NCI-H128 (cell line): ENCODE measurements at regions not wholly inside any gene's neighbourhood (a gene's known extent, or its start where the extent isn't known, plus 50 kb on each side); places are given as distances from the start of the nearest gene placed in this dataset.
A peak's percentile ranks its signal among the peaks of the same experiment; 100 is the strongest.

Source experiments
- DNase-seq: peaks from one replicate; lab custom pipeline; 2025; ENCODE audit not compliant: unreplicated experiment; lab: John Stamatoyannopoulos, UW

GRCh38 chr15:97210277-97210676 lies 750.2 kb upstream of the ARRDC4 start:
- DNase-seq = no peak

- DNase-seq = no peak
These were observed 744.9 kb upstream of the ARRDC4 start for GRCh38 chr15:97215629-97216028.

- DNase-seq = no peak
These were observed 736.3 kb upstream of the ARRDC4 start for GRCh38 chr15:97224191-97224641.

GRCh38 chr15:97234851-97235610 lies 725.5 kb upstream of the ARRDC4 start:
- peak; percentile 3 for DNase-seq

- DNase-seq = no peak
These were observed 724.9 kb upstream of the ARRDC4 start for GRCh38 chr15:97235611-97235985.

GRCh38 chr15:97236140-97236539 lies 724.4 kb upstream of the ARRDC4 start:
- no peak for DNase-seq

- DNase-seq = no peak
These were observed 723.3 kb upstream of the ARRDC4 start for GRCh38 chr15:97237160-97237559.

- DNase-seq = no peak
These were observed 712.1 kb upstream of the ARRDC4 start for GRCh38 chr15:97248376-97248775.

GRCh38 chr15:97259943-97260342 lies 700.6 kb upstream of the ARRDC4 start:
- no peak for DNase-seq

- DNase-seq = no peak
These were observed 659.3 kb upstream of the ARRDC4 start for GRCh38 chr15:97301166-97301565.

- peak; percentile 24 for DNase-seq
These were observed 644.1 kb upstream of the ARRDC4 start for GRCh38 chr15:97316362-97316761.

- no peak for DNase-seq
These were observed 643.3 kb upstream of the ARRDC4 start for GRCh38 chr15:97317163-97317562.

GRCh38 chr15:97319291-97319690 lies 641.2 kb upstream of the ARRDC4 start:
- no peak for DNase-seq

GRCh38 chr15:97346221-97346620 lies 614.3 kb upstream of the ARRDC4 start:
- DNase-seq = no peak

GRCh38 chr15:97350813-97351212 lies 609.7 kb upstream of the ARRDC4 start:
- no peak for DNase-seq

GRCh38 chr15:97383516-97383915 lies 577.0 kb upstream of the ARRDC4 start:
- DNase-seq = no peak

- no peak for DNase-seq
These were observed 573.6 kb upstream of the ARRDC4 start for GRCh38 chr15:97386940-97387339.

GRCh38 chr15:97401195-97401594 lies 559.3 kb upstream of the ARRDC4 start:
- DNase-seq = no peak

- DNase-seq = no peak
These were observed 558.5 kb upstream of the ARRDC4 start for GRCh38 chr15:97401970-97402369.

GRCh38 chr15:97406841-97407240 lies 553.7 kb upstream of the ARRDC4 start:
- DNase-seq = no peak

- DNase-seq = no peak
These were observed 549.5 kb upstream of the ARRDC4 start for GRCh38 chr15:97410897-97411575.

GRCh38 chr15:97420130-97420529 lies 540.4 kb upstream of the ARRDC4 start:
- DNase-seq = no peak

- no peak for DNase-seq
These were observed 534.9 kb upstream of the ARRDC4 start for GRCh38 chr15:97425596-97425995.
